ENCODE measurements at regions not wholly inside any gene's neighbourhood (a gene's known extent, or its start where the extent isn't known, plus 50 kb on each side); places are given as distances from the start of the nearest gene placed in this dataset.
"Not testable (repeated sequence)": the region's sequence is repeated elsewhere in the genome, so short reads cannot be mapped to it uniquely, and the experiment has no call there.

DNA sequence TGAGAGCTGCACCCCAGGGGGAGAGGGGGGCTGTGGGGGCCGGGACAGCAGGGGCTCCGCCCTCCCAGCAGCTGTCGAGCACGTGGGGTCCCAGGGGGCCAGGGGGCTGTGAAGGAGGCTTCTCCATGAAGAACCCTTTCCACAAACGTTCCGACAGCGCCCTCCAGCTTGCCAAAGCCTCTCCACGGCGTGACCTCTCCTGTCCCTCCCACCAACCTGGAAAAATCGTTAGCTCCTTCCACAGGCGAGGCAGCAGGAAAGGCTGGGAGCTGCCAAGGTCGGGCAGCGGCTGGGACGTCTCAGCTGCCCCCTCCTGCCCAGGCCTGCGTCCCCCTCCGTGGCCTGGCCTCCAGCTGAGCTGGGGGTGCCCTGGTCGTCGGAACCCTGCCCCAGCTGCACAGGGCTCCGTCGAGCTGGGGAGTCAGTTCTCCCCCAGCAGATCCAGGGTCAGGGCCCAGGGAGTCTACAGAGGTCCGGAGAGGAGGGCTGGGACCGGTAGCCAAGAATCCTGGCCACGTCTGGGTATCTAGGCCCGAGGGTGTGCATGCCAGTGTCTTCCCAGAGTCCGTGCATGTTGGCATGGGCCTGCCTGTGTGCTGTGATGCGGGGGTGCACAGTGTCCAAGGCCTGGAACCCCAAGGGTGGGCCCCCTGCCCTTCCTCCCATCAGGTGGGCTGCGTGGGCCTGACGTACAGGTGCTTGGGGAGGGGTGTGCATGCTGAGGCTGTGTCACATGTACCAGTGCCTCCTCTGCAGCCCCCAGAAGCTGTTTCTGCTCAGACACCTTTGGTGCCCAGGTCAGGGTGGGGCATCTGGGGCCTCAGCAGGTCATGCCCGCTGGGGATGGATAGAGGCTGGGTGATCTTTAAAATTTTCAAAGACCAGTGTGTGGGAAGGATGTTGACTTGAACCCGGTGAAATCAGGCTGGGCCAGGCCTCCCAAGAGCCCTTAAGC is 66.5 kb downstream of the UNCX start:
- in situ Hi-C loops (cut with MboI; ENCODE audit: low pct_unique_long_range_greater_than_20kb, low sequenced_read_pairs): no loop called here
- DNase-seq: no peak

DNA sequence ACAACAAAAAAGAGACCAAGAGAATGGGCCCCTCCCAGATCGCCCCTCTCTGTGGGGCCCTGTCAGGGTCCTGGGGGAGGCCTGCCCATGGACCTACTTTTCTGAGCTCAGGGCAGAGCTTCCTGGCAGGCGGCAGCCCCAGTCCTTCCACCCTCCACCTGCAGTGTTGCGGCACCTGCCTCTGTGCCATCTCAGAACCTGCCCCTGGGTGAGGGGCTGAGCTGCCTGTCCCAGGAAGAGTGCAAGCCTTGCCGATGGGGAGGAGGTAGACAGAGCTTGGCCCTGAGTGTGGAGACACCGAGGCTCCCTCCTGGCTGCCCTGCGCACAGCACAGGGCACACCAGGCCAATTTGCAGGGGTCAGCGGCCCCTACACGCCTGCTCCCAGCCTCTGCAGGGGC is 67.5 kb downstream of the UNCX start:
- no peak for DNase-seq
- in situ Hi-C loops (cut with MboI; ENCODE audit: low pct_unique_long_range_greater_than_20kb, low sequenced_read_pairs): no loop called here

DNA sequence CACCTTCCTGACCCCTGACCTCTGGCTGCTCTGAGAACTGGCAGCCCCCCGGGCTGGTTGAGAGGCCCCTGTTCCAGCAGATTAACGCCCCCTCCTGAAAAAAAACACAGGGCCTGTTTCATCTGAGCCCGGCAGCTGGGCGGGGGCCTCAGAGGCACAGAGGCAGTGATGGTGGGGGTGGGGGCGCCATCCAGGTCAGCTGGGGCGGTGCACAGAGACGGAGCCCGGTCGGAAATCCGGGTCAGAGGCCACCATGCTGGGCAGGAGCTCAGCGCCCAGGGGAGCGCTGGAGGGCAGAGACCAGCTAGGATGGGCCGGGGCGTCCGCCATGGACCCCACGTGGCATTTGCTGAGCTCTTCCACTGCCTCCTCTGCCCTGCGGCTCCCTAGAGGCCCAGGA is 68.0 kb downstream of the UNCX start:
- in situ Hi-C loops (cut with MboI; ENCODE audit: low pct_unique_long_range_greater_than_20kb, low sequenced_read_pairs): no loop called here
- no peak for DNase-seq

GRCh38 chr7:1301054-1301881 is 68.6 kb downstream of the UNCX start:
- in situ Hi-C loops (cut with MboI; ENCODE audit: low pct_unique_long_range_greater_than_20kb, low sequenced_read_pairs): no loop called here
- no peak for DNase-seq

DNA sequence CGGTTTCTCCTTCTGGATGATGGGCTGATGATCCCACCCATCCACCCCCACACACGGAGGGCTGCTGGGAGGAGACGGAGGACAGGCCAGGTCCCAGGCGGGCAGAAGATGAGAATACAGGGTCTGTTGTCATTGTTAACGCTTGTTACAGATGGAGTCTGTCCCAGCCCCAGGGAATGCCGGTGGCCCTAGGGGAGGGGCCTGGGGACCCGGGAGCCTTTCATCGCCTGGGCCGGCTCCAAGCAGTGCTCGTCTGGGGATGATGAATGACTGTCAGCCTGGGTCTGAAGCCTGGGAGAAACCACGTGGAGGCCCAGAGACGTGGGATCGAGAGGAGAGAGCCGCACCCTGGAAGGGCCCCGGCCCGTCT is 69.2 kb downstream of the UNCX start:
- in situ Hi-C loops (cut with MboI; ENCODE audit: low pct_unique_long_range_greater_than_20kb, low sequenced_read_pairs): no loop called here
- DNase-seq: no peak

- DNase-seq: no peak
- in situ Hi-C loops (cut with MboI; ENCODE audit: low pct_unique_long_range_greater_than_20kb, low sequenced_read_pairs): no loop called here
Observed at GRCh38 chr7:1302936-1303335, 70.3 kb downstream of the UNCX start.

DNA sequence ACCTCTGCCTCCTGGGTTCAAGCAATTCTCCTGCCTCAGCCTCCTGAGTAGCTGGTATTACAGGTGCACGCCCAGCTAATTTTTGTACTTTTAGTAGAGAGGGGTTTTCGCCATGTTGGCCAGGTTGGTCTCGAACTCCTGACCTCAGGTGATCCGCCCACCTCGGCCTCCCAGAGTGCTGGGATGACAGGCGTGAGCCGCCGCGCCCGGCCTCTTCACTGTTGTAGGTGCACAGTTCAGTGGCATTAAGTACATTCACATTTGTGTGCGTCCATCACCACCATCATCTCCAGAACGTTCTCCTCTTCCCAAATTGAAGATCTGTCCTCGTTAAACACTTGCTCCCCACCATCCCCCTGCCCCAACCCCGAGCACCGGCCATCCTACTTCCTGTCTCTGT is 71.3 kb downstream of the UNCX start:
- DNase-seq; in situ Hi-C loops (cut with MboI; ENCODE audit: low pct_unique_long_range_greater_than_20kb, low sequenced_read_pairs): not testable (repeated sequence)

- no peak for DNase-seq
- in situ Hi-C loops (cut with MboI; ENCODE audit: low pct_unique_long_range_greater_than_20kb, low sequenced_read_pairs): no loop called here
Observed at GRCh38 chr7:1305873-1306272, 73.2 kb downstream of the UNCX start.

- in situ Hi-C loops (cut with MboI; ENCODE audit: low pct_unique_long_range_greater_than_20kb, low sequenced_read_pairs): no loop called here
- no peak for DNase-seq
Observed at GRCh38 chr7:1307828-1308227, 75.2 kb downstream of the UNCX start.

GRCh38 chr7:1309290-1309689 is 76.6 kb downstream of the UNCX start:
- no peak for DNase-seq
- in situ Hi-C loops (cut with MboI; ENCODE audit: low pct_unique_long_range_greater_than_20kb, low sequenced_read_pairs): no loop called here

DNA sequence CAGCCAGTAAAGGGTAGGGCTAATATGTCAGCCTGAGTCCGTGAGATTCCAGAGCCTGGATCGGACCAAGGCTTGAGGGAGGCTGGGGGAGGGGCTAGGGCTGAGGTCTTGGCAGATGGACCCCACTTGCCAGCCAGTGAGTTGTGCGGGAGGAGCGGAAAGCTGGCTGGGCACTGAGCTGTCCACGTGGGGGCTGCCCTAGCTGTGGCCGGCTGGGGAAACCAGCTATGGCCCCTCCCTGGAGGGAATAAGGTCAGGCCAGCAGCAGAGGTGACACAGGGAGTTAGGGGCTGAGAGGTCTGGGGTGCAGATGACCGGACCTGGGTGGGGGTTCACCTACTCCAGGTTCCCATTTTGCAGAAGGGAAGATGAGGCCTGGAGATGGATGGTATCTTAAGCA is 77.3 kb downstream of the UNCX start:
- in situ Hi-C loops (cut with MboI; ENCODE audit: low pct_unique_long_range_greater_than_20kb, low sequenced_read_pairs): no loop called here
- DNase-seq: no peak

DNA sequence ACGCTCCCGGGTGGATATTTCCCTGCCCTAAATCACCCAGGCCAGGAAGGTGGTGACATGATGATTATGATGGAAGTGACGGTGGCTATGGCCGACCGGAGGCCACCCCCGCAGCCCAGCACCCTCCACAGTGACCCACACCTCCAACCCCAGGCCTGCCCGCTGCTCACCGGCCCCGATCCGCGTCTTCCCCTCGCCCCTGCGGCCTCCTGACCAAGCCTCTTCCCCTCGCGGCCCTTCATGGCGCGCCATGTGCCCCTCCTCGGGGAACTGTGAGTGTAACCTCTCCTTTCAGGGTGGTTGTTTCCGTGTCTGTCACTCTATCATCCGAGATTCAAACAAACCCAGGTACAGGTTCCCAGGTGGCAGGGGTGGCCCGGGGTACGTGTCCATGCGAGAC is 78.3 kb downstream of the UNCX start:
- in situ Hi-C loops (cut with MboI; ENCODE audit: low pct_unique_long_range_greater_than_20kb, low sequenced_read_pairs): no loop called here
- no peak for DNase-seq

DNA sequence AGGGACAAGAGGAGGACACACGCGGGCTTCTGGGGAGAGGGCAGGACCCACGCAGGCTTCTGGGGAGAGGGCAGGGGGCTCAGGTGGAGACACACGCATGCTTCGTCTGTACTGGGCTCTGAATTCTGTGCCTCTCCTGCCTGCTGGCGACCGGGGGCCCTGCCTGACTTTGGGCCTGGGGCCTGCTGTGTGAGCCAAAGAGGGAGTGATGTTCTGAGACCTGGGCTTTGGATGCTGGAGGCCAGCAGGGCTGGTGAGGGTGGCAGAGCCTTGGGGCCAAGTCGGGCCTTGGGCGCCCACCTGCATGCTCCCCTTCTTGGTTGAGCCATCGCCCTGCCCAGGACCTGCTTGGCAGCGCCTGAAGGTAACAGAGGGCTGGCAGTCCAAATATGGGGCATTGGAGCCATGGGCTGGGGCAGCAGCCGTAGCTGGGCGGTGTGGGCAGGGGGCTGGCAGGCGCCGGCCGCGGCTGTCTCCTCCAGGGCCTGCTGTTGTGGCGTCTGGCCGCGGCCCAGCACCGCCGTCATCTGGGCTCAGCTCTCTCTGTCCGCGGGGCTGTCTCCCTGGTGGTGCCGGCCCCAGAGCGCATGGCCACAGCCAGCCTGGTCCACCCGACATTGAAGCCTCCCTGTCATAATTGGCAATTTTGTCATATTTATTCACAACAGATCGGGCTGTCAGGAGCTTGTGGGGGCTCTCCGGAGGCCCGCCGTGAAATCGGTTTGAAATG is 78.9 kb downstream of the UNCX start:
- no peak for DNase-seq
- in situ Hi-C loops (cut with MboI; ENCODE audit: low pct_unique_long_range_greater_than_20kb, low sequenced_read_pairs): no loop called here

GRCh38 chr7:1312136-1313070 is 79.7 kb downstream of the UNCX start:
- no peak for DNase-seq
- in situ Hi-C loops (cut with MboI; ENCODE audit: low pct_unique_long_range_greater_than_20kb, low sequenced_read_pairs): no loop called here

DNA sequence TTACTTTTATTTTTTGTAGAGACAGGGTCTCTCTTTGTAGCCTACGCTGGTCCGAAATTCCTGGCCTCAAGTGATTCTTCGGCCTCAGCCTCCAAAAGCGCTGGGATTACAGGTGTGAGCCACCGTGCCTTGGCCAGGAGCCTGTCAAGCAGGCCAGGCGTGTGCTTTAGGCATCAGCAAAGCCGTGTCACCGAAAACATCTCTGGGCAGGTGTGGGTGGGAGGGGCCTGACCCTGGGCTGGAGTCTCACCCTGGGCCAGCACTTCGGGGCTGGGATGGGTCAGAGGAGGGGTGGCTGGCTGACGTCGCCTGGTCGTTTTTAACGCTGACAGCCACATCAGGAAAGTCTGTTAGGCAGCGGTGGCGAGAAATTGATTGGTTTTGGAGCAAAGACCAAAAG is 80.9 kb downstream of the UNCX start:
- in situ Hi-C loops (cut with MboI; ENCODE audit: low pct_unique_long_range_greater_than_20kb, low sequenced_read_pairs): no loop called here

DNA sequence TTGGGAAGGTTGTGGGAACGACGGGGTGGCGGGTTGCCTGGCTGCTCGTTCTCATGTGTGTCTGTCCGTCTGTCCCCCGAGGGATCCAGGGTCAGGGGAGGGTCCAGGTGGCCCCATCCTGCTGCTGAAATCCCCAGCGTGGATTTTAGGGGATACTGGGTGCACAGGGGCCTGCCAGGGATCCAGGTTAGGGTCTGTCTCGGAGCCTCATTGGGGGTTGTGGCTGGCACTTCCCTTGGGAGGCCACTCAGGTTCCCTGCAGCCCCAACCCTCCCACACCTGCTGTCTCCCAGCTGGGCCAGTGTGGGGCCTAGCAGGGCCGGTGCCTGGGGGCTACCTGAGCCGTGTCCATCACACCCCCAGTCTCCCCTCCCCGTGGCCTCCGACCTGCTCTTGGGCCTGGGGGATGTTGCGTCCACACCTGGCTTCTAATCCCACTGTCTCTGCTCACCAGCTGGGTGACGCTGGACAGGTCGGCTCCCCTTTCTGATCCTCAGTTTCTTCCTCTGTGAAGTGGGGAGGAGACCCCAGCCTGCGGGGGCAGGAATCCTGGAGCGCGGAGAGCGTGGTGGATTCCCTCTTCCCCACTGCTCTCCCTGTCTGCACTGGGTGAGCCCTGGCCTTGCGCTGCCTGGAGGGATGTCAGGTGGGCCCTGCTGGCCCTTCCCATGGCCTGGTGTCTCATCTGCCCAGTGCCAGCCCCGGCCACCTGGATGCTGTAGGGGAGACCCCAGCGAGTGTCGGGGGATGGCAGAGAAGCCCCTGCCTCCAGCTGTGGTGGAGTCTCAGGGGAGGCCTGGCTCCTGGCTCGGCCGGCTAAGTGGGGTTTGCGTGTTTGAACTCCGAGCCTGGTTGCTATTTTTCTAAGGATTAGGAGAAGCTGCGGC is 81.6 kb downstream of the UNCX start:
- in situ Hi-C loops (cut with MboI; ENCODE audit: low pct_unique_long_range_greater_than_20kb, low sequenced_read_pairs): no loop called here

More for the DNA sequence above, 80.9 kb downstream of the UNCX start:
- no peak for DNase-seq

GRCh38 chr7:1314908-1315450 is 82.3 kb downstream of the UNCX start:
- DNase-seq: no peak
- in situ Hi-C loops (cut with MboI; ENCODE audit: low pct_unique_long_range_greater_than_20kb, low sequenced_read_pairs): no loop called here

More for the DNA sequence above, 81.6 kb downstream of the UNCX start:
- no peak for DNase-seq

All from KBM-7 (cell line).